ENCODE measurements at regions not wholly inside any gene's neighbourhood (a gene's known extent, or its start where the extent isn't known, plus 50 kb on each side); places are given as distances from the start of the nearest gene placed in this dataset.

- TF ChIP-seq POLR2A (IDR thresholded peaks at IDR 0.05), result no peak
- no peak for TF ChIP-seq CTCF (IDR thresholded peaks at IDR 0.05)
Observed at GRCh38 chr4:35986537-35986936, 257.8 kb downstream of the ARAP2 start.
